ENCODE measurements at regions not wholly inside any gene's neighbourhood (a gene's known extent, or its start where the extent isn't known, plus 50 kb on each side); places are given as distances from the start of the nearest gene placed in this dataset.

DNA sequence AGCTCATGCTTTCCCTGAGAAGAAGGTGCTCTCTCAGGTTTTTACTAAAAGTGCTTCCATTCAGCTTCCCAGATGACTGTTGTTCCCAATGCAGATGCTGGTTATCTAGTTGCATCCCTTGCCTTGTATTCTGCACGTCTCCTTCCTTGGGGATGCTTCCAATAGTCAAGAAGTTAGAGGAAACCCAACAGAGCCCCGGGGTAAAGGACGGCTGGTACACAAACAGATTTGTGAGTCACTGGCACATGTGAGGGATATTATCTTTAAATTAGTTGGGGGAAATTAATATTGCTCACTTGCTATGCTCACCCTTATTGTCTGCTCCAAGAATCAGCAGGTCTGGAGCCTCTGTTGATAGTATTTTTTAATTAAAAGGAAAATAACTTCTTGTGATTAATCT is 465.2 kb upstream of the BOD1L1 start:
- TF ChIP-seq, protein P1, sequence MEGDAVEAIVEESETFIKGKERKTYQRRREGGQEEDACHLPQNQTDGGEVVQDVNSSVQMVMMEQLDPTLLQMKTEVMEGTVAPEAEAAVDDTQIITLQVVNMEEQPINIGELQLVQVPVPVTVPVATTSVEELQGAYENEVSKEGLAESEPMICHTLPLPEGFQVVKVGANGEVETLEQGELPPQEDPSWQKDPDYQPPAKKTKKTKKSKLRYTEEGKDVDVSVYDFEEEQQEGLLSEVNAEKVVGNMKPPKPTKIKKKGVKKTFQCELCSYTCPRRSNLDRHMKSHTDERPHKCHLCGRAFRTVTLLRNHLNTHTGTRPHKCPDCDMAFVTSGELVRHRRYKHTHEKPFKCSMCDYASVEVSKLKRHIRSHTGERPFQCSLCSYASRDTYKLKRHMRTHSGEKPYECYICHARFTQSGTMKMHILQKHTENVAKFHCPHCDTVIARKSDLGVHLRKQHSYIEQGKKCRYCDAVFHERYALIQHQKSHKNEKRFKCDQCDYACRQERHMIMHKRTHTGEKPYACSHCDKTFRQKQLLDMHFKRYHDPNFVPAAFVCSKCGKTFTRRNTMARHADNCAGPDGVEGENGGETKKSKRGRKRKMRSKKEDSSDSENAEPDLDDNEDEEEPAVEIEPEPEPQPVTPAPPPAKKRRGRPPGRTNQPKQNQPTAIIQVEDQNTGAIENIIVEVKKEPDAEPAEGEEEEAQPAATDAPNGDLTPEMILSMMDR (IDR thresholded peaks at IDR 0.05): no peak
- no peak for TF ChIP-seq POLR2AphosphoS5 (IDR thresholded peaks at IDR 0.05; ENCODE audit: insufficient read depth in 1 of 2, low read depth in 1 of 2)
- TF ChIP-seq POLR2A (IDR thresholded peaks at IDR 0.05): no peak

Data from vagina (tissue), 2 donors.